ENCODE measurements at regions not wholly inside any gene's neighbourhood (a gene's known extent, or its start where the extent isn't known, plus 50 kb on each side); places are given as distances from the start of the nearest gene placed in this dataset.

GRCh38 chr13:111443981-111444380 is 123.5 kb downstream of the TEX29 start:
- Mint-ChIP-seq H3K4me1 (ENCODE audit: low read depth) (no peaks in the 10 kb centered on the region), H3K36me3 (ENCODE audit: low read depth) (no peaks in the 10 kb centered on the region), H3K9me3 (peaks cover 5% of the 10 kb centered on the region), H3K27ac (no peak overlapping the region), H3K4me3 (no peak overlapping the region), H3K27me3 (ENCODE audit: insufficient read depth) (peaks cover 4% of the 10 kb centered on the region)
- intact Hi-C loops (cut with micrococcal nuclease): no loop called here
- no peak for DNase-seq (ENCODE audit: low spot score)

GRCh38 chr13:111448504-111448903 is 128.1 kb downstream of the TEX29 start:
- intact Hi-C loops (cut with micrococcal nuclease): no loop called here
- peaks cover 8% of the 10 kb centered on the region for H3K27me3 Mint-ChIP-seq (ENCODE audit: insufficient read depth)
- H3K4me3 Mint-ChIP-seq: no peak overlapping the region
- H3K27ac Mint-ChIP-seq: no peak overlapping the region
- DNase-seq (ENCODE audit: low spot score): no peak
- H3K9me3 Mint-ChIP-seq: peaks cover 5% of the 10 kb centered on the region
- no peaks in the 10 kb centered on the region for H3K36me3 Mint-ChIP-seq (ENCODE audit: low read depth)
- H3K4me1 Mint-ChIP-seq (ENCODE audit: low read depth): no peaks in the 10 kb centered on the region

GRCh38 chr13:111449041-111449440 is 128.6 kb downstream of the TEX29 start:
- Mint-ChIP-seq H3K27ac (no peak overlapping the region), H3K36me3 (ENCODE audit: low read depth) (no peaks in the 10 kb centered on the region), H3K9me3 (peaks cover 5% of the 10 kb centered on the region), H3K4me3 (no peak overlapping the region), H3K4me1 (ENCODE audit: low read depth) (no peaks in the 10 kb centered on the region), H3K27me3 (ENCODE audit: insufficient read depth) (peaks cover 8% of the 10 kb centered on the region)
- DNase-seq (ENCODE audit: low spot score): no peak
- intact Hi-C loops (cut with micrococcal nuclease): no loop called here

GRCh38 chr13:111451402-111451801 is 131.0 kb downstream of the TEX29 start:
- Mint-ChIP-seq H3K9me3 (peaks cover 5% of the 10 kb centered on the region), H3K27me3 (ENCODE audit: insufficient read depth) (peaks cover 4% of the 10 kb centered on the region), H3K4me3 (no peak overlapping the region), H3K36me3 (ENCODE audit: low read depth) (no peaks in the 10 kb centered on the region), H3K4me1 (ENCODE audit: low read depth) (no peaks in the 10 kb centered on the region), H3K27ac (no peak overlapping the region)
- no peak for DNase-seq (ENCODE audit: low spot score)
- intact Hi-C loops (cut with micrococcal nuclease): no loop called here

- Mint-ChIP-seq H3K27me3 (ENCODE audit: insufficient read depth) (peaks cover 4% of the 10 kb centered on the region), H3K4me3 (no peak overlapping the region), H3K27ac (no peak overlapping the region), H3K4me1 (ENCODE audit: low read depth) (no peaks in the 10 kb centered on the region), H3K36me3 (ENCODE audit: low read depth) (no peaks in the 10 kb centered on the region), H3K9me3 (no peaks in the 10 kb centered on the region)
- DNase-seq (ENCODE audit: low spot score): no peak
- intact Hi-C loops (cut with micrococcal nuclease): no loop called here
Observed at GRCh38 chr13:111456452-111457230, 136.2 kb downstream of the TEX29 start.

- intact Hi-C loops (cut with micrococcal nuclease): no loop called here
- Mint-ChIP-seq H3K4me3 (no peak overlapping the region), H3K27ac (no peak overlapping the region), H3K27me3 (ENCODE audit: insufficient read depth) (peaks cover 3% of the 10 kb centered on the region), H3K4me1 (ENCODE audit: low read depth) (no peaks in the 10 kb centered on the region), H3K36me3 (ENCODE audit: low read depth) (no peaks in the 10 kb centered on the region), H3K9me3 (no peaks in the 10 kb centered on the region)
- no peak for DNase-seq (ENCODE audit: low spot score)
Observed at GRCh38 chr13:111458001-111458531, 137.6 kb downstream of the TEX29 start.

GRCh38 chr13:111458739-111459138 is 138.3 kb downstream of the TEX29 start:
- no peak overlapping the region for H3K4me3 Mint-ChIP-seq
- H3K36me3 Mint-ChIP-seq (ENCODE audit: low read depth): no peaks in the 10 kb centered on the region
- DNase-seq (ENCODE audit: low spot score): no peak
- intact Hi-C loops (cut with micrococcal nuclease): no loop called here
- H3K9me3 Mint-ChIP-seq: no peaks in the 10 kb centered on the region
- no peak overlapping the region for H3K27ac Mint-ChIP-seq
- H3K4me1 Mint-ChIP-seq (ENCODE audit: low read depth): no peaks in the 10 kb centered on the region
- H3K27me3 Mint-ChIP-seq (ENCODE audit: insufficient read depth): peaks cover 7% of the 10 kb centered on the region

- H3K4me3 Mint-ChIP-seq: no peak overlapping the region
- H3K4me1 Mint-ChIP-seq (ENCODE audit: low read depth): no peaks in the 10 kb centered on the region
- H3K36me3 Mint-ChIP-seq (ENCODE audit: low read depth): no peaks in the 10 kb centered on the region
- peaks cover 12% of the 10 kb centered on the region for H3K27me3 Mint-ChIP-seq (ENCODE audit: insufficient read depth)
- intact Hi-C loops (cut with micrococcal nuclease): no loop called here
- DNase-seq (ENCODE audit: low spot score): no peak
- no peak overlapping the region for H3K27ac Mint-ChIP-seq
- no peaks in the 10 kb centered on the region for H3K9me3 Mint-ChIP-seq
Observed at GRCh38 chr13:111459803-111460547, 139.5 kb downstream of the TEX29 start.

GRCh38 chr13:111460548-111461444 is 140.4 kb downstream of the TEX29 start:
- Mint-ChIP-seq H3K9me3 (no peaks in the 10 kb centered on the region), H3K4me1 (ENCODE audit: low read depth) (no peaks in the 10 kb centered on the region), H3K36me3 (ENCODE audit: low read depth) (no peaks in the 10 kb centered on the region), H3K27me3 (ENCODE audit: insufficient read depth) (peaks cover 15% of the 10 kb centered on the region), H3K27ac (no peak overlapping the region), H3K4me3 (no peak overlapping the region)
- no peak for DNase-seq (ENCODE audit: low spot score)
- intact Hi-C loops (cut with micrococcal nuclease): no loop called here

- Mint-ChIP-seq H3K27ac (no peak overlapping the region), H3K4me3 (no peak overlapping the region), H3K9me3 (no peaks in the 10 kb centered on the region), H3K27me3 (ENCODE audit: insufficient read depth) (peaks cover 18% of the 10 kb centered on the region), H3K4me1 (ENCODE audit: low read depth) (no peaks in the 10 kb centered on the region), H3K36me3 (ENCODE audit: low read depth) (no peaks in the 10 kb centered on the region)
- intact Hi-C loops (cut with micrococcal nuclease): no loop called here
- DNase-seq (ENCODE audit: low spot score): no peak
Observed at GRCh38 chr13:111461445-111462149, 141.2 kb downstream of the TEX29 start.

- H3K27me3 Mint-ChIP-seq (ENCODE audit: insufficient read depth): peaks cover 19% of the 10 kb centered on the region
- H3K4me3 Mint-ChIP-seq: no peak overlapping the region
- intact Hi-C loops (cut with micrococcal nuclease): no loop called here
- H3K27ac Mint-ChIP-seq: no peak overlapping the region
- H3K36me3 Mint-ChIP-seq (ENCODE audit: low read depth): no peaks in the 10 kb centered on the region
- DNase-seq (ENCODE audit: low spot score): no peak
- no peaks in the 10 kb centered on the region for H3K9me3 Mint-ChIP-seq
- H3K4me1 Mint-ChIP-seq (ENCODE audit: low read depth): no peaks in the 10 kb centered on the region
Observed at GRCh38 chr13:111462221-111462764, 141.9 kb downstream of the TEX29 start.

- Mint-ChIP-seq H3K27ac (no peak overlapping the region), H3K36me3 (ENCODE audit: low read depth) (no peaks in the 10 kb centered on the region), H3K4me3 (no peak overlapping the region), H3K27me3 (ENCODE audit: insufficient read depth) (peaks cover 19% of the 10 kb centered on the region), H3K9me3 (no peaks in the 10 kb centered on the region), H3K4me1 (ENCODE audit: low read depth) (no peaks in the 10 kb centered on the region)
- intact Hi-C loops (cut with micrococcal nuclease): no loop called here
- no peak for DNase-seq (ENCODE audit: low spot score)
Observed at GRCh38 chr13:111462944-111463343, 142.5 kb downstream of the TEX29 start.
